K562 (cell line): ENCODE measurements at regions not wholly inside any gene's neighbourhood (a gene's known extent, or its start where the extent isn't known, plus 50 kb on each side); places are given as distances from the start of the nearest gene placed in this dataset.

Source experiments
- CBX8 ChIP-seq: fragments of 200-600 bp; sonication (generic); IDR thresholded peaks from 2 replicates; pipeline ENCODE4 v1.6.1; 2012; ENCODE audit warnings: borderline replicate concordance, mixed run types, low read depth, mild to moderate bottlenecking, moderate library complexity, mixed read lengths, low read length, control low read depth, inconsistent platforms; ENCODE audit not compliant: poor library complexity, severe bottlenecking; ENCODE audit errors: extremely low read depth
- CC2D1A ChIP-seq: fragments of 450-650 bp; IDR thresholded peaks from 2 replicates; pipeline ENCODE4 v1.6.1; 2017; ENCODE audit warnings: mild to moderate bottlenecking
- DDX20 ChIP-seq: fragments of 450-650 bp; IDR thresholded peaks from 2 replicates; pipeline ENCODE4 v1.6.1; 2016; ENCODE audit warnings: missing genetic modification characterization, low read depth, mild to moderate bottlenecking, missing compliant biosample characterization, moderate library complexity
- HMG20B ChIP-seq: fragments of 250-450 bp; sonication (Bioruptor Pico); IDR thresholded peaks from 2 replicates; pipeline ENCODE4 v1.5.0; 2021; ENCODE audit warnings: mild to moderate bottlenecking
- MCM2 ChIP-seq: fragments of 450-650 bp; IDR thresholded peaks from 2 replicates; pipeline ENCODE4 v1.6.1; 2017; ENCODE audit warnings: low read depth, mild to moderate bottlenecking
- MED1 ChIP-seq: sonication (generic); formaldehyde crosslinking; IDR thresholded peaks from 2 replicates; pipeline ENCODE4 v1.8.1; 2023; ENCODE audit warnings: missing genetic modification reagents, borderline replicate concordance
- NFXL1 ChIP-seq: fragments of 450-650 bp; formaldehyde crosslinking; IDR thresholded peaks from 2 replicates; pipeline ENCODE4 v1.4.0; 2021; ENCODE audit warnings: mild to moderate bottlenecking
- POLR2AphosphoS5 ChIP-seq: IDR thresholded peaks from 2 replicates; pipeline ENCODE4 v1.6.1; 2011; ENCODE audit warnings: mild to moderate bottlenecking, low read depth, low read length, moderate library complexity; ENCODE audit not compliant: control insufficient read depth, insufficient read depth
- PPARD ChIP-seq: fragments of 250-450 bp; sonication (Bioruptor Pico); IDR thresholded peaks from 2 replicates; pipeline ENCODE4 v1.8.0; 2022; ENCODE audit warnings: inconsistent platforms, mild to moderate bottlenecking, moderate library complexity
- RBM22 ChIP-seq: fragments of 200-400 bp; formaldehyde crosslinking; IDR thresholded peaks from 2 replicates; pipeline ENCODE4 v1.6.1; 2018; ENCODE audit warnings: low read length, low read depth; ENCODE audit not compliant: poor library complexity, severe bottlenecking
- SMARCB1 ChIP-seq: IDR thresholded peaks from 2 replicates; pipeline ENCODE4 v1.6.1; 2011; ENCODE audit warnings: improper control_type of control experiment, low read depth; ENCODE audit not compliant: insufficient read length
- SRSF9 ChIP-seq: fragments of 200-400 bp; formaldehyde crosslinking; IDR thresholded peaks from 2 replicates; pipeline ENCODE4 v1.6.1; 2017; ENCODE audit warnings: low read depth, low read length, borderline replicate concordance
- TCF7 ChIP-seq: sonication (generic); IDR thresholded peaks from 2 replicates; pipeline ENCODE4 v1.6.1; 2016; ENCODE audit warnings: antibody characterized with exemption, borderline replicate concordance
- TRIM28 ChIP-seq: fragments of 450-650 bp; IDR thresholded peaks from 2 replicates; pipeline ENCODE4 v1.6.1; 2017
- ZNF224 ChIP-seq: sonication (generic); formaldehyde crosslinking; IDR thresholded peaks from 2 replicates; pipeline ENCODE4 v1.8.0; 2022; ENCODE audit warnings: mild to moderate bottlenecking, missing genetic modification reagents
- TF ChIP-seq, protein P1 (sequence below): sonication (generic); formaldehyde crosslinking; IDR thresholded peaks from 2 replicates; pipeline ENCODE4 v1.4.0; 2020; ENCODE audit warnings: mild to moderate bottlenecking, missing genetic modification reagents
- TF ChIP-seq, protein P2 (sequence below): fragments of 250-450 bp; sonication (Bioruptor Pico); IDR thresholded peaks from 2 replicates; pipeline ENCODE4 v1.5.0; 2021
- TF ChIP-seq, protein P3 (sequence below): fragments of 450-650 bp; conservative IDR thresholded peaks from 2 replicates; pipeline ENCODE4 v1.6.1; 2016; ENCODE audit warnings: missing genetic modification characterization, low read depth, mild to moderate bottlenecking, missing compliant biosample characterization, moderate library complexity
- TF ChIP-seq, protein P4 (sequence below): fragments of 450-650 bp; IDR thresholded peaks from 2 replicates; pipeline ENCODE4 v1.6.1; 2016; ENCODE audit warnings: antibody characterized with exemption
- TF ChIP-seq, protein P5 (sequence below): fragments of 450-650 bp; IDR thresholded peaks from 2 replicates; pipeline ENCODE4 v1.7.0; 2016; ENCODE audit warnings: borderline replicate concordance

DNA sequence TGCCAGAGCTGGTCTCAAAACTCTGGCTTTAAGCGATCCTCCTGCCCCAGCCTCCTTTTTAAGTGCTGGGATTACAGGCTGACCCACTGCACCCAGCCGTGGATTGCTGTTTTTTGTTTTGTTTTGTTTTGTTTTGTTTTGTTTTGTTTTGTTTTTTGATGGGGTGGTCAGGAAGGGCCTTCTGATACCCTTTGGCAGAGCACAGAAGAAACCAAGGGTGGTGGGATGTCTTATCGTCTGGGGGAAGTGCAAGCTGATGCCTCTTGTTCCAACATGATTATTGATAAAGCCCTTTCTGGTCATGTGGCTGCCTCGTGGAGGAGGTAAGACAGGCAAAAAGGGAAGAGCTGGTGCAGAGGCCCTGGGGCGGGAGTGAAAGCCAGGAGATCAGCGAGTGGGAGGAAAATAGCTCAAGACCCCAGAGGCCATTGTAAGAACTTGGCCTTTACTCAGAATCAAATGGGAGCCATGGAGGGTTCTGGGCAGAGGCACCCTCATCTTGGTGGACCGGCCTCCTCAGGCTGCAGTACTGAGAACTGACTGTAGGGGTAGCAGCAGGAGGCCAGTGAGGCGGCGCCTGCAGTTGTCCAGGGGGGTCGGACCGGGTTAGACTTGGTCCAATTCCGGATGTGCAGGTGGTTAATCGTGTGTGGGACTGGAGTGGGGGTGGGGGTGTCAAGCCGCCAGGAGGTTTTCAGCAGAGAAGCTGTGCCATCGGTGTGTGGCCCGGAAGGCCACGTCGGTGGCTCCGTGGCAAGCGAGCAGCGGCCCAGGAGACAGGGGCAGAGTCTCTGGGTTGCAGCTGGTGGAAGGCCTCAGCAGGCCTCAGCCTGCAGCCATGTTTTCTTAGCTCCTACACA, 84.4 kb upstream of the GSE1 start (continued):
- TF ChIP-seq, protein P1, sequence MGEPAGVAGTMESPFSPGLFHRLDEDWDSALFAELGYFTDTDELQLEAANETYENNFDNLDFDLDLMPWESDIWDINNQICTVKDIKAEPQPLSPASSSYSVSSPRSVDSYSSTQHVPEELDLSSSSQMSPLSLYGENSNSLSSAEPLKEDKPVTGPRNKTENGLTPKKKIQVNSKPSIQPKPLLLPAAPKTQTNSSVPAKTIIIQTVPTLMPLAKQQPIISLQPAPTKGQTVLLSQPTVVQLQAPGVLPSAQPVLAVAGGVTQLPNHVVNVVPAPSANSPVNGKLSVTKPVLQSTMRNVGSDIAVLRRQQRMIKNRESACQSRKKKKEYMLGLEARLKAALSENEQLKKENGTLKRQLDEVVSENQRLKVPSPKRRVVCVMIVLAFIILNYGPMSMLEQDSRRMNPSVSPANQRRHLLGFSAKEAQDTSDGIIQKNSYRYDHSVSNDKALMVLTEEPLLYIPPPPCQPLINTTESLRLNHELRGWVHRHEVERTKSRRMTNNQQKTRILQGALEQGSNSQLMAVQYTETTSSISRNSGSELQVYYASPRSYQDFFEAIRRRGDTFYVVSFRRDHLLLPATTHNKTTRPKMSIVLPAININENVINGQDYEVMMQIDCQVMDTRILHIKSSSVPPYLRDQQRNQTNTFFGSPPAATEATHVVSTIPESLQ (CRISPR knock-in tag): no peak
- TF ChIP-seq SMARCB1: no peak
- no peak for TF ChIP-seq SRSF9
- no peak for TF ChIP-seq DDX20 (tag)
- TF ChIP-seq POLR2AphosphoS5: no peak
- TF ChIP-seq NFXL1 (CRISPR knock-in tag): no peak
- TF ChIP-seq, protein P2, sequence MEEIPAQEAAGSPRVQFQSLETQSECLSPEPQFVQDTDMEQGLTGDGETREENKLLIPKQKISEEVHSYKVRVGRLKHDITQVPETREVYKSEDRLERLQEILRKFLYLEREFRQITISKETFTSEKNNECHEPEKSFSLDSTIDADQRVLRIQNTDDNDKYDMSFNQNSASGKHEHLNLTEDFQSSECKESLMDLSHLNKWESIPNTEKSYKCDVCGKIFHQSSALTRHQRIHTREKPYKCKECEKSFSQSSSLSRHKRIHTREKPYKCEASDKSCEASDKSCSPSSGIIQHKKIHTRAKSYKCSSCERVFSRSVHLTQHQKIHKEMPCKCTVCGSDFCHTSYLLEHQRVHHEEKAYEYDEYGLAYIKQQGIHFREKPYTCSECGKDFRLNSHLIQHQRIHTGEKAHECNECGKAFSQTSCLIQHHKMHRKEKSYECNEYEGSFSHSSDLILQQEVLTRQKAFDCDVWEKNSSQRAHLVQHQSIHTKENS (CRISPR knock-in tag): no peak
- TF ChIP-seq MCM2: no peak
- no peak for TF ChIP-seq ZNF224 (CRISPR knock-in tag)
- TF ChIP-seq CBX8: no peak
- TF ChIP-seq, protein P3, sequence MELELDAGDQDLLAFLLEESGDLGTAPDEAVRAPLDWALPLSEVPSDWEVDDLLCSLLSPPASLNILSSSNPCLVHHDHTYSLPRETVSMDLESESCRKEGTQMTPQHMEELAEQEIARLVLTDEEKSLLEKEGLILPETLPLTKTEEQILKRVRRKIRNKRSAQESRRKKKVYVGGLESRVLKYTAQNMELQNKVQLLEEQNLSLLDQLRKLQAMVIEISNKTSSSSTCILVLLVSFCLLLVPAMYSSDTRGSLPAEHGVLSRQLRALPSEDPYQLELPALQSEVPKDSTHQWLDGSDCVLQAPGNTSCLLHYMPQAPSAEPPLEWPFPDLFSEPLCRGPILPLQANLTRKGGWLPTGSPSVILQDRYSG (tag): peak; percentile 51
- TF ChIP-seq, protein P4, sequence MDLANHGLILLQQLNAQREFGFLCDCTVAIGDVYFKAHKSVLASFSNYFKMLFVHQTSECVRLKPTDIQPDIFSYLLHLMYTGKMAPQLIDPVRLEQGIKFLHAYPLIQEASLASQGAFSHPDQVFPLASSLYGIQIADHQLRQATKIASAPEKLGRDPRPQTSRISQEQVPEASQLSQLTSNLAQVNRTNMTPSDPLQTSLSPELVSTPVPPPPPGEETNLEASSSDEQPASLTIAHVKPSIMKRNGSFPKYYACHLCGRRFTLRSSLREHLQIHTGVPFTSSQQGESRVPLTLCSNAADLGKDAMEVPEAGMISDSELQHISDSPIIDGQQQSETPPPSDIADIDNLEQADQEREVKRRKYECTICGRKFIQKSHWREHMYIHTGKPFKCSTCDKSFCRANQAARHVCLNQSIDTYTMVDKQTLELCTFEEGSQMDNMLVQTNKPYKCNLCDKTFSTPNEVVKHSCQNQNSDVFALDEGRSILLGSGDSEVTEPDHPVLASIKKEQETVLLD: no peak; the same call in 1 of the 2 replicates
- TF ChIP-seq TCF7: no peak
- TF ChIP-seq RBM22: no peak
- no peak for TF ChIP-seq HMG20B (CRISPR knock-in tag)
- TF ChIP-seq MED1 (CRISPR knock-in tag): no peak
- no peak for TF ChIP-seq PPARD (CRISPR knock-in tag)
- 0 out of 2 replicates have a peak, but pooled peaks have one; percentile 43 for TF ChIP-seq CC2D1A
- TF ChIP-seq, protein P5, sequence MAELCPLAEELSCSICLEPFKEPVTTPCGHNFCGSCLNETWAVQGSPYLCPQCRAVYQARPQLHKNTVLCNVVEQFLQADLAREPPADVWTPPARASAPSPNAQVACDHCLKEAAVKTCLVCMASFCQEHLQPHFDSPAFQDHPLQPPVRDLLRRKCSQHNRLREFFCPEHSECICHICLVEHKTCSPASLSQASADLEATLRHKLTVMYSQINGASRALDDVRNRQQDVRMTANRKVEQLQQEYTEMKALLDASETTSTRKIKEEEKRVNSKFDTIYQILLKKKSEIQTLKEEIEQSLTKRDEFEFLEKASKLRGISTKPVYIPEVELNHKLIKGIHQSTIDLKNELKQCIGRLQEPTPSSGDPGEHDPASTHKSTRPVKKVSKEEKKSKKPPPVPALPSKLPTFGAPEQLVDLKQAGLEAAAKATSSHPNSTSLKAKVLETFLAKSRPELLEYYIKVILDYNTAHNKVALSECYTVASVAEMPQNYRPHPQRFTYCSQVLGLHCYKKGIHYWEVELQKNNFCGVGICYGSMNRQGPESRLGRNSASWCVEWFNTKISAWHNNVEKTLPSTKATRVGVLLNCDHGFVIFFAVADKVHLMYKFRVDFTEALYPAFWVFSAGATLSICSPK: no peak
- no peak; the same call in 1 of the 2 replicates for TF ChIP-seq TRIM28
